H1 (cell line): ENCODE measurements at regions not wholly inside any gene's neighbourhood (a gene's known extent, or its start where the extent isn't known, plus 50 kb on each side); places are given as distances from the start of the nearest gene placed in this dataset.

ENCODE experiments used
- CHD2 ChIP-seq: IDR thresholded peaks from 2 replicates; pipeline ENCODE4 v1.6.1; 2012; ENCODE audit warnings: low read length, improper control_type of control experiment
- NANOG ChIP-seq: IDR thresholded peaks from 2 replicates; pipeline ENCODE4 v1.6.1; 2011; ENCODE audit warnings: low read length, low read depth, mild to moderate bottlenecking, inconsistent platforms; ENCODE audit not compliant: insufficient read depth, poor library complexity, severe bottlenecking
- SUZ12 ChIP-seq: fragments of 200-600 bp; sonication (generic); IDR thresholded peaks from 2 replicates; pipeline ENCODE4 v1.6.1; 2012; ENCODE audit warnings: mild to moderate bottlenecking, inconsistent platforms, low read length, moderate library complexity, mixed read lengths

GRCh38 chr2:212914392-212914791 is 237.0 kb downstream of the IKZF2 start (continued):
- no peak for TF ChIP-seq SUZ12
- no peak for TF ChIP-seq NANOG
- no peak for TF ChIP-seq CHD2
- TF ChIP-seq, all 59 proteins: peak for 0
